ENCODE measurements at regions not wholly inside any gene's neighbourhood (a gene's known extent, or its start where the extent isn't known, plus 50 kb on each side); places are given as distances from the start of the nearest gene placed in this dataset.
A peak's percentile ranks its signal among the peaks of the same experiment; 100 is the strongest.

DNA sequence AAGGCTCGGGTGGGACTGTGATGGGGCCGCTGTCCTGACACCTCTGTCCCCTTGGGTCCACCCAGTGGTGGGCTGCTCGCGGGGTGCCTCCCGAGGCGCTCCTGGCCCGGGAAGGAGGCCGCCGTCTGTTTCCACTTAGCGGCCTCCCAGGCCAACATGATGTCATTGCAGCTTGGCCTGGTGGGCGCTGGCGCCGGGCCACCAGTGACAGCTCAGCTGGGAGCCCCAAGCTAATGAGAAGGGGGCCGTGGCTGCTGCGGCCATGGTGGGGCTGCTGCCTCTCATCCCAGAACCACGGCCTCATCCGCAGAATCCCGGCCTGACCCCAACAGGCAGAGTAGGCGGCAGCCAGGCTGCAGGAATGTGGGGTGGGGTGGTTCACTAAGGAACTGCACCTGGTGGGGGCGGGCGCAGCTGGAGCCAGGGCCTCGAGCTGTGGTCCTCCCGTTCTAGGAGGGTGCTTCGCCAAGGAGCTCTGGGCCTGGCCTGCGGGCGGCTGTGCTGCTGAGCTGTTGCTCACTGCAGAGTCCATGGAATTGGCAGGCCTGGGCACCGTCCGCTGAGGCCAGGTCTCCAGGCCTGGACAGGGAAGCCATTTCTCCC is 123.5 kb upstream of the COL5A1 start:
- POLR2A ChIA-PET = no interaction called here
- no peak for DNase-seq (ENCODE audit: low read depth)
- CTCF ChIA-PET = interaction anchor here (1.3 to 1.4 kb wide), 2 partner anchors 8 to 15 kb away, joined by 3 to 4 read pairs; no protein-coding TSS in a partner anchor
- no peaks in the 10 kb centered on the region for H3K36me3 ChIP-seq (ENCODE audit: control insufficient read depth, insufficient read depth, low read length)
- H3K4me3 ChIP-seq (ENCODE audit: low read depth, low read length) = no peak overlapping the region
- TF ChIP-seq, protein P1, sequence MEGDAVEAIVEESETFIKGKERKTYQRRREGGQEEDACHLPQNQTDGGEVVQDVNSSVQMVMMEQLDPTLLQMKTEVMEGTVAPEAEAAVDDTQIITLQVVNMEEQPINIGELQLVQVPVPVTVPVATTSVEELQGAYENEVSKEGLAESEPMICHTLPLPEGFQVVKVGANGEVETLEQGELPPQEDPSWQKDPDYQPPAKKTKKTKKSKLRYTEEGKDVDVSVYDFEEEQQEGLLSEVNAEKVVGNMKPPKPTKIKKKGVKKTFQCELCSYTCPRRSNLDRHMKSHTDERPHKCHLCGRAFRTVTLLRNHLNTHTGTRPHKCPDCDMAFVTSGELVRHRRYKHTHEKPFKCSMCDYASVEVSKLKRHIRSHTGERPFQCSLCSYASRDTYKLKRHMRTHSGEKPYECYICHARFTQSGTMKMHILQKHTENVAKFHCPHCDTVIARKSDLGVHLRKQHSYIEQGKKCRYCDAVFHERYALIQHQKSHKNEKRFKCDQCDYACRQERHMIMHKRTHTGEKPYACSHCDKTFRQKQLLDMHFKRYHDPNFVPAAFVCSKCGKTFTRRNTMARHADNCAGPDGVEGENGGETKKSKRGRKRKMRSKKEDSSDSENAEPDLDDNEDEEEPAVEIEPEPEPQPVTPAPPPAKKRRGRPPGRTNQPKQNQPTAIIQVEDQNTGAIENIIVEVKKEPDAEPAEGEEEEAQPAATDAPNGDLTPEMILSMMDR (IDR thresholded peaks at IDR 0.05; ENCODE audit: insufficient read depth, low read depth, low read length) = peak; percentile 18; the same call in 1 of the 2 replicates
- H3K27me3 ChIP-seq (ENCODE audit: control insufficient read depth, insufficient read depth, low read length) = no peaks in the 10 kb centered on the region

DNA sequence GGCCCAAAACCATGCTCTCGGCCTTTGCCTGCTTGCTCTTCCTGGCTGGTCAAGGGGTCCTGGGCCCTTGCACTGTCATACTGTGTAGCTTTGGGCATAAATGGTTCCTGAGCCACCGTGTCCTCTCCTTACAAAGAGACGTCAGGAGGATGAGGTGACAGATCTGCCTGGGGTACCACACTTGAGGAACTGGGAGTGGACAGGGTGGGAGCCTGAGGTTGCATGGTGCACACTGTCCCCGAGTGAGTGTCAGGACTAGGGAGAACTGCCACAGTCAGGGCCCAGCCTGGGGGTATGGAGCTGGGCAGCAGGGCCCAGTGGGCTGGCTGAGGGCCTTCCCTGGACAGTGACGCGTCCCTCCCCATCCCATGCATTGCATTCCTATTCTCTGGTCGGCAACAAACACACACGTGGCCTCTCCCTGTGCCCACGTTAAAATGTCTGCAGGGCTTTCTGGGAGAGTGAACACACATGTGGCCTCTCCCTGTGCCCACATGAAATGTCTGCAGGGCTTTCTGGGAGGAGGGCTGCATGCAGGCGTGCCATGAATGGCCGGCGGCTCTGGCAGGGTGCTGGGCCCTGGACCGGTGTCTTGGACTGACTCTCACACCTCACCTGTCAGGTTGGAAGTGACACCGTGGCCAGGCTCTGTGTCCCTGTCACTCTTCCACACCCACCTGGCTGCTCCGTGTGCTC is 122.1 kb upstream of the COL5A1 start:
- CTCF ChIA-PET = interaction anchor here (0.6 to 1.3 kb wide), 2 partner anchors 10 to 16 kb away, joined by 3 to 4 read pairs; no protein-coding TSS in a partner anchor
- POLR2A ChIA-PET = no interaction called here
- no peak overlapping the region for H3K4me3 ChIP-seq (ENCODE audit: low read depth, low read length)
- no peak for DNase-seq (ENCODE audit: low read depth)
- H3K36me3 ChIP-seq (ENCODE audit: control insufficient read depth, insufficient read depth, low read length) = no peaks in the 10 kb centered on the region
- TF ChIP-seq, protein P1 (IDR thresholded peaks at IDR 0.05; ENCODE audit: insufficient read depth, low read depth, low read length) = no peak
- no peaks in the 10 kb centered on the region for H3K27me3 ChIP-seq (ENCODE audit: control insufficient read depth, insufficient read depth, low read length)

DNA sequence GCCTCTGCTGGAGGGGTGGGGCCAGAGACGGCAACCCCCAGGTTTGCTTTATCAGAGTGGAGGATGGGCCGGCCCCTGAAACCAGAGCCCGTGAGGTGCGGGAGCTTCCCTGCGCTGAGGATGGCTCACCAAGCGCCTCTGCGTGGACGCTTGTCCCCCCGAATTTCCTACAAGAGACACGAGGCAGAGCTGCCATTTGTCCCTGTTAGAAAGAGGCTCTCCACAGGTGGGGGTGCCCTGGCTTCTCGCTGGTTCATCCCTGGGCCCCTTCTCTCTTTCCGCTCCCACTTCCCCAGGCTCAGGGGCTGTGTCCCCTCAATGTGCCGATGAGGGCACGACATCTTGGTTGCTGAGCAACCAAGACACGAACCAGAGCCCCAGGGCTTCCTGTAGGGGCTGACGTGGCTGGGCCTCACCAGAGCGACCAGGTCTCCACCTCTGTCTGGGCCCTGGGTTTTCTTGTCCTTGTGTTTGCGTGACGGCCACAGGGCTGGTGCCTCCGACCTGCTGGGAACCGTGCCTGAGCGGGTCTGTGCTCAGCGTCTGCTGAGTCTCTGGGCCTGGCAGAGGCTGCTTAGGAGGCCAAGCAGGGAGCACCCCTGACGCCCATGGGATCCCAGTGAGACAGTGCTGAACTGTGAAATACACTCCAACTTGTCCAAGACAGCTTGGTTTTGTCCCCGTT is 119.6 kb upstream of the COL5A1 start:
- no peak overlapping the region for H3K4me3 ChIP-seq (ENCODE audit: low read depth, low read length)
- ChIA-PET CTCF (interaction anchor here (0.6 kb wide), 1 partner anchor 132 kb away, joined by 3 read pairs; no protein-coding TSS in a partner anchor), POLR2A (no interaction called here)
- no peaks in the 10 kb centered on the region for H3K27me3 ChIP-seq (ENCODE audit: control insufficient read depth, insufficient read depth, low read length)
- TF ChIP-seq, protein P1 (IDR thresholded peaks at IDR 0.05; ENCODE audit: insufficient read depth, low read depth, low read length) = no peak
- DNase-seq (ENCODE audit: low read depth) = no peak
- no peaks in the 10 kb centered on the region for H3K36me3 ChIP-seq (ENCODE audit: control insufficient read depth, insufficient read depth, low read length)

DNA sequence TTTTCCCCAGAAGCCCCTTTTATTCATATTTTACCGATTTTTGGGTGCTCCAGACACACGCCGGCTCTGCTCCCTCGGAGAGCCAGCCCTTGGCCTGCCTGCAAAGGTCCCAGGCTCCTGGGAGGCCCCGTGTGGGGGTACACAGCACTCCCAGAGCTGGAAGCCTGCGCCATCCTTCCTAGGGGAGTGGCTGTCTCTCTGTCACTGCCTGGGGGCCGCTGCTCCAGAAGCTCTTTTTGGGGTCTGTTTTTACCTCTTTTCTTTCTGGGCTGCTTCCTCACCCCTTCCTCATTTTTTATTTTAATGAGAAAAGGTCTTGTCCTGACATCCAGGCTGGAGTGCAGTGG is 119.1 kb upstream of the COL5A1 start:
- Histone ChIP-seq H3K36me3 (ENCODE audit: control insufficient read depth, insufficient read depth, low read length) (no peaks in the 10 kb centered on the region), H3K4me3 (ENCODE audit: low read depth, low read length) (no peak overlapping the region), H3K27me3 (ENCODE audit: control insufficient read depth, insufficient read depth, low read length) (no peaks in the 10 kb centered on the region)
- DNase-seq (ENCODE audit: low read depth) = no peak
- POLR2A ChIA-PET = no interaction called here
- TF ChIP-seq, protein P1 (IDR thresholded peaks at IDR 0.05; ENCODE audit: insufficient read depth, low read depth, low read length) = no peak
- CTCF ChIA-PET = interaction anchor here (0.6 kb wide), 1 partner anchor 132 kb away, joined by 3 read pairs; no protein-coding TSS in a partner anchor

DNA sequence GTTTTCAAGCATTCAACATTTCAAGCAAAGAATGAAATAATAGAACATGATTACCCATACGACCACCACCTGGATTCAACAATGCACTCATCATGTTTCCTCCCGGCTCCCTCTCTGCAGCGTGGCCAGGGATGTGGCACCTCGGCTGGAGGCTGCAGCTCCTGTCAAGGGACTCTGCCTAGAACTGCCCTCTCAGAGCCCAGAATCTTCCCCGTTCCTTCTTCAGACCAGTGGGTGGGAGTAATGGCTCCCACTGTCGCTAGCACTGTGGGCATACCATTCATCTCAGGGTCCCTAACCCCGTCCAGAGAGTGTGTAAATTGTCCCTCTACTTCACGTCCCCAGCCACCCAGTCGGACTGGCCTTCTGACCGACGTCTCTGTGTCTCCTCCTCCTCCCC is 118.6 kb upstream of the COL5A1 start:
- no peak for DNase-seq (ENCODE audit: low read depth)
- CTCF ChIA-PET = interaction anchor here (0.6 kb wide), 1 partner anchor 131 kb away, joined by 3 read pairs; no protein-coding TSS in a partner anchor
- no peaks in the 10 kb centered on the region for H3K36me3 ChIP-seq (ENCODE audit: control insufficient read depth, insufficient read depth, low read length)
- no peak overlapping the region for H3K4me3 ChIP-seq (ENCODE audit: low read depth, low read length)
- H3K27me3 ChIP-seq (ENCODE audit: control insufficient read depth, insufficient read depth, low read length) = no peaks in the 10 kb centered on the region
- TF ChIP-seq, protein P1 (IDR thresholded peaks at IDR 0.05; ENCODE audit: insufficient read depth, low read depth, low read length) = no peak
- POLR2A ChIA-PET = no interaction called here
